ENCODE measurements at regions not wholly inside any gene's neighbourhood (a gene's known extent, or its start where the extent isn't known, plus 50 kb on each side); places are given as distances from the start of the nearest gene placed in this dataset.

GRCh38 chr15:88739541-88739940, 63.7 kb upstream of the ACAN start:
- no peak for TF ChIP-seq CTCF (IDR thresholded peaks at IDR 0.05)
- TF ChIP-seq POLR2AphosphoS5 (IDR thresholded peaks at IDR 0.05) = no peak
- TF ChIP-seq POLR2A (IDR thresholded peaks at IDR 0.05) = no peak
- no peak for TF ChIP-seq EP300 (IDR thresholded peaks at IDR 0.05)

Data from suprapubic skin (tissue), 4 donors.